ENCODE measurements at regions not wholly inside any gene's neighbourhood (a gene's known extent, or its start where the extent isn't known, plus 50 kb on each side); places are given as distances from the start of the nearest gene placed in this dataset.

DNA sequence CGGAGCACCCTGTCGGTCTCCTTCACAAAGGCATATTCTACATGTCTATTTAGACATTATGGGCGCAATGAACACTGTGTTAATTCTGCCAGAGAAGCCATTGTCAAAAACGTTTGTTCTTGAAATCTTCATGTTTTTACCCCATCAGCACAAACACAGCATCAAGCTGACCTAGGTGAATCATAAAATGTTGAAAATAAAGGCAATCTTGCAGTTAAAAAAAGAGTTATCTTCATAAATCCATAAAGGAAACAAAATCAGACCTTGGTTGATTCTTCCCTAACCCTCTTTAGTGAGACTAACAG is 154.9 kb downstream of the DIO2 start:
- Histone ChIP-seq H2BK5ac (ENCODE audit: insufficient read length, low read length) (no peak overlapping the region), H4K20me1 (ENCODE audit: control insufficient read depth, insufficient read depth, insufficient read length) (no peaks in the 10 kb centered on the region), H2BK20ac (ENCODE audit: low read depth, low read length, poor library complexity, severe bottlenecking) (no peak overlapping the region), H3K23ac (ENCODE audit: insufficient read length, low read depth, low read length) (no peak overlapping the region), H3K18ac (ENCODE audit: insufficient read length, low read depth, low read length) (no peak overlapping the region), H2BK15ac (ENCODE audit: low read depth, low read length) (no peak overlapping the region), H4K91ac (ENCODE audit: insufficient read length, low read depth, low read length) (no peak overlapping the region), H3K23me2 (ENCODE audit: insufficient read length, low read depth, low read length, poor library complexity, severe bottlenecking) (no peaks in the 10 kb centered on the region), H3K4ac (ENCODE audit: low read depth, low read length) (no peak overlapping the region), H3K9ac (ENCODE audit: extremely low read depth, insufficient read length, low read length) (no peak overlapping the region), H4K5ac (ENCODE audit: insufficient read length, low read depth, low read length) (no peak overlapping the region), H3K9me3 (ENCODE audit: control insufficient read depth, low read depth, low read length) (no peaks in the 10 kb centered on the region), H2BK12ac (ENCODE audit: insufficient read length, low read depth, low read length) (no peak overlapping the region), H2AFZ (ENCODE audit: low read length) (no peak overlapping the region), H3K27me3 (ENCODE audit: insufficient read depth, low read length) (no peaks in the 10 kb centered on the region), H3K79me1 (ENCODE audit: insufficient read depth, low read depth, low read length, poor library complexity, severe bottlenecking) (no peaks in the 10 kb centered on the region), H4K8ac (replicated peaks; ENCODE audit: insufficient read length, low read depth, low read length) (no peak overlapping the region), H2AK5ac (ENCODE audit: insufficient read length, low read length) (no peak overlapping the region), H3K4me1 (ENCODE audit: insufficient read depth, low read length) (no peaks in the 10 kb centered on the region; the same call in 1 of the 2 replicates), H3T11ph (ENCODE audit: low read length) (no peak overlapping the region), H3K27ac (ENCODE audit: insufficient read length, low read depth, low read length) (no peak overlapping the region), H3K79me2 (ENCODE audit: insufficient read depth, low read length) (no peaks in the 10 kb centered on the region), H3K14ac (ENCODE audit: insufficient read depth, low read length) (no peak overlapping the region), H2BK120ac (ENCODE audit: low read depth, low read length, poor library complexity, severe bottlenecking) (no peak overlapping the region), H3K4me2 (ENCODE audit: insufficient read depth, insufficient read length, low read length) (no peak overlapping the region), H3K56ac (ENCODE audit: insufficient read length, low read depth, low read length) (no peak overlapping the region)
- H3K9me3 Mint-ChIP-seq, result peaks cover 0 to 3% of the 10 kb centered on the region in 2 experiments; a peak in 1 of 5 replicates
- DNase-seq, result no peak
- no peaks in the 10 kb centered on the region for H3K4me1 Mint-ChIP-seq
- no CpG with 5 or more reads among the region's 4 CpGs for WGBS (ENCODE audit: extremely low coverage, insufficient read length, low lambda C conversion rate)
- TF ChIP-seq, protein P1, sequence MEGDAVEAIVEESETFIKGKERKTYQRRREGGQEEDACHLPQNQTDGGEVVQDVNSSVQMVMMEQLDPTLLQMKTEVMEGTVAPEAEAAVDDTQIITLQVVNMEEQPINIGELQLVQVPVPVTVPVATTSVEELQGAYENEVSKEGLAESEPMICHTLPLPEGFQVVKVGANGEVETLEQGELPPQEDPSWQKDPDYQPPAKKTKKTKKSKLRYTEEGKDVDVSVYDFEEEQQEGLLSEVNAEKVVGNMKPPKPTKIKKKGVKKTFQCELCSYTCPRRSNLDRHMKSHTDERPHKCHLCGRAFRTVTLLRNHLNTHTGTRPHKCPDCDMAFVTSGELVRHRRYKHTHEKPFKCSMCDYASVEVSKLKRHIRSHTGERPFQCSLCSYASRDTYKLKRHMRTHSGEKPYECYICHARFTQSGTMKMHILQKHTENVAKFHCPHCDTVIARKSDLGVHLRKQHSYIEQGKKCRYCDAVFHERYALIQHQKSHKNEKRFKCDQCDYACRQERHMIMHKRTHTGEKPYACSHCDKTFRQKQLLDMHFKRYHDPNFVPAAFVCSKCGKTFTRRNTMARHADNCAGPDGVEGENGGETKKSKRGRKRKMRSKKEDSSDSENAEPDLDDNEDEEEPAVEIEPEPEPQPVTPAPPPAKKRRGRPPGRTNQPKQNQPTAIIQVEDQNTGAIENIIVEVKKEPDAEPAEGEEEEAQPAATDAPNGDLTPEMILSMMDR (conservative IDR thresholded peaks at IDR 0.05), result no peak
- H3K27ac Mint-ChIP-seq, result no peak overlapping the region
- H3K27me3 Mint-ChIP-seq (ENCODE audit: low read depth), result no peaks in the 10 kb centered on the region; the same call in 1 of the 2 replicates
- no peaks in the 10 kb centered on the region for H3K36me3 Mint-ChIP-seq (ENCODE audit: insufficient read depth in 1 of 3, low read depth in 3 of 3)
- H3K4me3 Mint-ChIP-seq, result no peak overlapping the region

Measured in H9 (cell line).